HepG2 (cell line): ENCODE measurements at regions not wholly inside any gene's neighbourhood (a gene's known extent, or its start where the extent isn't known, plus 50 kb on each side); places are given as distances from the start of the nearest gene placed in this dataset.
A peak's percentile ranks its signal among the peaks of the same experiment; 100 is the strongest.

ENCODE experiments used
- ATAC-seq: fragments of 200-7000 bp; cut with Tn5 transposase; 3 replicates; pipeline ENCODE4 v1.9.1; 2020; ENCODE audit warnings: mild to moderate bottlenecking, moderate library complexity
- BruUV-seq: library from RNA; stranded (reverse); fragments of 400-500 nt; replicated peaks from 2 replicates; lab custom pipeline; 2021; lab: Mats Ljungman, UMichigan
- CTCF ChIA-PET: fragments of 300-600 bp; formaldehyde crosslinking; extraction: SDS; loops from one replicate; lab custom pipeline; 2021; ENCODE audit warnings: low total read pairs, inconsistent platforms, low intra/inter-chr PET ratio; lab: Yijun Ruan, JAX
- POLR2A ChIA-PET: fragments of 350-600 bp; sonication (Branson Sonifier 250); formaldehyde crosslinking; loops from one replicate; lab custom pipeline; 2020; ENCODE audit warnings: antibody characterized with exemption, inconsistent platforms; lab: Yijun Ruan, JAX
- DNase-seq: peaks from one replicate; pipeline ENCODE4 v3.0.0-alpha.2; 2015; ENCODE audit warnings: low spot score
- FAIRE-seq: peaks from 3 replicates; lab custom pipeline; 2011; peaks lifted over from hg19 to GRCh38; lab: Jason Lieb, UNC
- H2AFZ ChIP-seq: one replicate; pipeline ENCODE4 v1.6.1; 2011; ENCODE audit warnings: low read length, inconsistent platforms
- H3K27ac ChIP-seq: fragments of 300-600 bp; 3 replicates; pipeline ENCODE4 v1.8.0; 2011; ENCODE audit warnings: mixed run types, mild to moderate bottlenecking, mixed read lengths, low read length, inconsistent platforms; ENCODE audit not compliant: insufficient read depth; ENCODE audit errors: extremely low read length
- H3K27me3 ChIP-seq, 2 experiments: fragments of 200-600 bp in 1 of 2; 2 replicates in 1 of 2; 3 replicates in 1 of 2; pipeline versions ENCODE4 v1.6.0 to v1.8.0; 2011; ENCODE audit warnings: low read length in 2 of 2, mild to moderate bottlenecking in 2 of 2, moderate library complexity in 2 of 2, inconsistent platforms in 1 of 2; ENCODE audit not compliant: insufficient read depth in 2 of 2, control insufficient read depth in 1 of 2
- H3K36me3 ChIP-seq, 2 experiments: fragments of 200-600 bp in 1 of 2; replicated peaks in 1 of 2; 2 replicates in 1 of 2; 3 replicates in 1 of 2; pipeline versions ENCODE4 v1.5.1 to v1.8.0; 2011; ENCODE audit warnings: low read length in 2 of 2, inconsistent platforms in 1 of 2; ENCODE audit not compliant: insufficient read depth in 2 of 2, control insufficient read depth in 1 of 2
- H3K4me1 ChIP-seq: 2 replicates; pipeline ENCODE4 v1.5.1; 2012; ENCODE audit warnings: low read length, inconsistent platforms; ENCODE audit not compliant: insufficient read depth
- H3K4me2 ChIP-seq: 2 replicates; pipeline ENCODE4 v1.6.0; 2011; ENCODE audit warnings: low read depth, low read length, inconsistent platforms
- H3K4me3 ChIP-seq, 3 experiments: fragments of 200-600 bp in 1 of 3; sonication (generic), shearing (Covaris generic) in 1 of 3; replicated peaks in 1 of 3; 2 replicates each; pipeline ENCODE4 v1.5.1; 2011 to 2016; ENCODE audit warnings: low read length in 3 of 3, inconsistent platforms in 2 of 3, low read depth in 2 of 3, mild to moderate bottlenecking in 2 of 3, control low read depth in 1 of 3, mixed read lengths in 1 of 3; ENCODE audit not compliant: insufficient read depth in 1 of 3
- H3K79me2 ChIP-seq: one replicate; pipeline ENCODE4 v1.6.1; 2011; ENCODE audit warnings: low read length, inconsistent platforms; ENCODE audit not compliant: insufficient read depth
- H3K9ac ChIP-seq: 2 replicates; pipeline ENCODE4 v1.6.0; 2011; ENCODE audit warnings: mild to moderate bottlenecking, low read depth, low read length, inconsistent platforms; ENCODE audit not compliant: insufficient read depth
- H3K9me3 ChIP-seq: 2 replicates; pipeline ENCODE4 v1.5.1; 2012; ENCODE audit warnings: mild to moderate bottlenecking, low read length
- H4K20me1 ChIP-seq: 2 replicates; pipeline ENCODE4 v1.6.0; 2011; ENCODE audit warnings: inconsistent platforms, mild to moderate bottlenecking, low read length, moderate library complexity; ENCODE audit not compliant: insufficient read depth
- EEA1 ChIP-seq: sonication (generic); formaldehyde crosslinking; IDR thresholded peaks from 2 replicates; pipeline ENCODE4 v1.5.1; 2020; ENCODE audit warnings: mild to moderate bottlenecking, missing genetic modification reagents, borderline replicate concordance
- PITX1 ChIP-seq: sonication (generic); formaldehyde crosslinking; IDR thresholded peaks from 2 replicates; pipeline ENCODE4 v1.5.1; 2020; ENCODE audit warnings: mild to moderate bottlenecking, missing genetic modification reagents
- ZNF20 ChIP-seq: sonication (generic); formaldehyde crosslinking; IDR thresholded peaks from 2 replicates; pipeline ENCODE4 v1.4.0; 2020; ENCODE audit warnings: mild to moderate bottlenecking, moderate library complexity, missing genetic modification reagents
- ZNF468 ChIP-seq: sonication (generic); formaldehyde crosslinking; IDR thresholded peaks from 2 replicates; pipeline ENCODE4 v1.8.0; 2022; ENCODE audit warnings: mild to moderate bottlenecking, moderate library complexity, missing genetic modification reagents
- ZNF761 ChIP-seq: sonication (generic); formaldehyde crosslinking; conservative IDR thresholded peaks from 2 replicates; pipeline ENCODE4 v1.4.0; 2020; ENCODE audit warnings: mild to moderate bottlenecking, missing genetic modification reagents
- WGBS: methylation state at CpG from one replicate; pipeline ENCODE4 v1.1.6; 2017; ENCODE audit warnings: low lambda C conversion rate; 5-methylcytosine and 5-hydroxymethylcytosine counted together
- in situ Hi-C: cut with HindIII; loops from 2 replicates; pipeline ENCODE4 v1.10.0; 2017; ENCODE audit warnings: low pct_unique_long_range_greater_than_20kb; ENCODE audit not compliant: extremely low pct_ligation_motif_present
- intact Hi-C: fragments of 100-400 bp; cut with micrococcal nuclease; formaldehyde crosslinking; loops from one replicate; pipeline ENCODE4 v1.10.0; 2022; ENCODE audit not compliant: unreplicated experiment
- TF ChIP-seq, protein P1 (sequence below): sonication (generic); formaldehyde crosslinking; IDR thresholded peaks from 2 replicates; pipeline ENCODE4 v1.4.0; 2020; ENCODE audit warnings: missing genetic modification reagents, borderline replicate concordance

GRCh38 chr13:33452873-33453517, 167.4 kb upstream of the STARD13 start:
- no peak overlapping the region for H3K4me3 ChIP-seq
- in situ Hi-C loops (no loop called here), intact Hi-C loops (no loop called here)
- 96% methylated on average over 2 of the region's 2 CpGs for WGBS
- H3K9ac ChIP-seq: no peak overlapping the region
- DNase-seq (no peak), FAIRE-seq (no peak)
- no peaks in the 10 kb centered on the region for H3K79me2 ChIP-seq
- no peak overlapping the region for H3K27ac ChIP-seq
- CTCF ChIA-PET: no interaction called here
- no peak overlapping the region for H2AFZ ChIP-seq
- no TSS peak for BruUV-seq
- no peak for TF ChIP-seq EEA1 (CRISPR knock-in tag)
- no peak for TF ChIP-seq ZNF468 (CRISPR knock-in tag)
- no peak for TF ChIP-seq PITX1 (CRISPR knock-in tag)
- TF ChIP-seq, all 625 proteins: peak for 0
- Histone ChIP-seq H3K4me1 (no peaks in the 10 kb centered on the region), H4K20me1 (no peaks in the 10 kb centered on the region), H3K27me3 (no peaks in the 10 kb centered on the region), H3K4me2 (no peak overlapping the region), H3K36me3 (no peaks in the 10 kb centered on the region), H3K9me3 (no peaks in the 10 kb centered on the region)
- POLR2A ChIA-PET: no interaction called here
- no peak for ATAC-seq

DNA sequence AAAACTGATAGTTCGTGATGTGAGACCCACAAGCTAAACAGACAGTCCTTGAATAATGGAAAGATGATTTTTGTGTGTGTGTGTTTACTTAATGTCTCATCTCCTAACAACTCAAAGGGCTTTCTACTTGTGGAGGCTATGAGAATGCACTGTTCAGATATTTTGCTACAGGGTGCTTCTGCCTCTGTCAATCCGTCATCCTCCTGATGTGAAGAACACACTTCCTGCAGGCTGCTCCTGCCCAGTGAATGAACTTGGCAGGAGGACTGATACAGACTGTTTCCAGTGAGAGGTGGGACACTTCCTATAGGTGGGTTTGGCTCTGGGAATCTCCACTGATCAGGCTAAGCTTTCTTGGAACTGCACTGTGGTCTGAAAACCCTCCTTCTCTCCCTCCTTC, 168.4 kb upstream of the STARD13 start:
- Histone ChIP-seq H4K20me1 (no peaks in the 10 kb centered on the region), H3K36me3 (no peaks in the 10 kb centered on the region), H3K9me3 (no peaks in the 10 kb centered on the region), H3K9ac (no peak overlapping the region), H3K27ac (no peak overlapping the region), H3K4me1 (no peaks in the 10 kb centered on the region), H3K79me2 (no peaks in the 10 kb centered on the region), H2AFZ (no peak overlapping the region), H3K4me3 (no peak overlapping the region), H3K4me2 (no peak overlapping the region), H3K27me3 (no peaks in the 10 kb centered on the region)
- BruUV-seq: no TSS peak
- FAIRE-seq (no peak), DNase-seq (peak; percentile 20), ATAC-seq (no peak)
- CTCF ChIA-PET: no interaction called here
- POLR2A ChIA-PET: no interaction called here
- in situ Hi-C loops (no loop called here), intact Hi-C loops (no loop called here)
- 86% methylated on average over 2 of the region's 2 CpGs for WGBS
- TF ChIP-seq ZNF761 (CRISPR knock-in tag): no peak
- no peak for TF ChIP-seq ZNF468 (CRISPR knock-in tag)
- TF ChIP-seq, protein P1, sequence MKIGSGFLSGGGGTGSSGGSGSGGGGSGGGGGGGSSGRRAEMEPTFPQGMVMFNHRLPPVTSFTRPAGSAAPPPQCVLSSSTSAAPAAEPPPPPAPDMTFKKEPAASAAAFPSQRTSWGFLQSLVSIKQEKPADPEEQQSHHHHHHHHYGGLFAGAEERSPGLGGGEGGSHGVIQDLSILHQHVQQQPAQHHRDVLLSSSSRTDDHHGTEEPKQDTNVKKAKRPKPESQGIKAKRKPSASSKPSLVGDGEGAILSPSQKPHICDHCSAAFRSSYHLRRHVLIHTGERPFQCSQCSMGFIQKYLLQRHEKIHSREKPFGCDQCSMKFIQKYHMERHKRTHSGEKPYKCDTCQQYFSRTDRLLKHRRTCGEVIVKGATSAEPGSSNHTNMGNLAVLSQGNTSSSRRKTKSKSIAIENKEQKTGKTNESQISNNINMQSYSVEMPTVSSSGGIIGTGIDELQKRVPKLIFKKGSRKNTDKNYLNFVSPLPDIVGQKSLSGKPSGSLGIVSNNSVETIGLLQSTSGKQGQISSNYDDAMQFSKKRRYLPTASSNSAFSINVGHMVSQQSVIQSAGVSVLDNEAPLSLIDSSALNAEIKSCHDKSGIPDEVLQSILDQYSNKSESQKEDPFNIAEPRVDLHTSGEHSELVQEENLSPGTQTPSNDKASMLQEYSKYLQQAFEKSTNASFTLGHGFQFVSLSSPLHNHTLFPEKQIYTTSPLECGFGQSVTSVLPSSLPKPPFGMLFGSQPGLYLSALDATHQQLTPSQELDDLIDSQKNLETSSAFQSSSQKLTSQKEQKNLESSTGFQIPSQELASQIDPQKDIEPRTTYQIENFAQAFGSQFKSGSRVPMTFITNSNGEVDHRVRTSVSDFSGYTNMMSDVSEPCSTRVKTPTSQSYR (CRISPR knock-in tag): no peak
- TF ChIP-seq ZNF20: no peak
